Loucy (cell line): ENCODE measurements at regions not wholly inside any gene's neighbourhood (a gene's known extent, or its start where the extent isn't known, plus 50 kb on each side); places are given as distances from the start of the nearest gene placed in this dataset.

Experiments
- H2AFZ ChIP-seq: fragments of 200-600 bp; sonication (generic); 2 replicates; pipeline ENCODE4 v1.6.0; 2016; ENCODE audit warnings: antibody characterized with exemption, mild to moderate bottlenecking, low read length, moderate library complexity
- H3F3A ChIP-seq: fragments of 200-600 bp; 2 replicates; pipeline ENCODE4 v1.6.0; 2016; ENCODE audit warnings: antibody characterized with exemption, low read depth, mild to moderate bottlenecking
- H3K27me3 ChIP-seq: fragments of 200-600 bp; sonication (generic); 2 replicates; pipeline ENCODE4 v1.6.1; 2014; ENCODE audit warnings: low read length, mild to moderate bottlenecking; ENCODE audit not compliant: insufficient read depth, poor library complexity, severe bottlenecking
- H3K36me3 ChIP-seq: fragments of 200-600 bp; sonication (generic); 2 replicates; pipeline ENCODE4 v1.6.1; 2016; ENCODE audit warnings: low read length; ENCODE audit not compliant: insufficient read depth
- H3K4me1 ChIP-seq: fragments of 200-600 bp; sonication (generic); 2 replicates; pipeline ENCODE4 v1.5.1; 2014; ENCODE audit warnings: low read length, mild to moderate bottlenecking; ENCODE audit not compliant: insufficient read depth, poor library complexity, severe bottlenecking
- H3K4me2 ChIP-seq: fragments of 200-600 bp; sonication (generic); 2 replicates; pipeline ENCODE4 v1.6.0; 2014; ENCODE audit warnings: antibody characterized with exemption, low read length, low read depth, mild to moderate bottlenecking; ENCODE audit not compliant: poor library complexity, severe bottlenecking
- H3K4me3 ChIP-seq: fragments of 200-600 bp; sonication (generic); 2 replicates; pipeline ENCODE4 v1.5.1; 2014; ENCODE audit warnings: low read length, mild to moderate bottlenecking, mixed read lengths; ENCODE audit not compliant: poor library complexity, severe bottlenecking
- H3K79me2 ChIP-seq: fragments of 200-600 bp; sonication (generic); 2 replicates; pipeline ENCODE4 v1.6.1; 2014; ENCODE audit warnings: low read length; ENCODE audit not compliant: insufficient read depth
- H3K9ac ChIP-seq: fragments of 200-600 bp; sonication (generic); 2 replicates; pipeline ENCODE4 v1.6.0; 2014; ENCODE audit warnings: mild to moderate bottlenecking, low read depth, low read length, moderate library complexity; ENCODE audit not compliant: poor library complexity, severe bottlenecking
- H3K9me2 ChIP-seq: fragments of 200-600 bp; sonication (generic); replicated peaks from 2 replicates; pipeline ENCODE4 v1.6.1; 2016; ENCODE audit warnings: low read depth, low read length, mixed read lengths
- H3K9me3 ChIP-seq: fragments of 200-600 bp; sonication (generic); 2 replicates; pipeline ENCODE4 v1.6.1; 2014; ENCODE audit warnings: mild to moderate bottlenecking, antibody characterized with exemption, low read length, low read depth; ENCODE audit not compliant: insufficient read depth
- H4K20me1 ChIP-seq: fragments of 200-600 bp; sonication (generic); 2 replicates; pipeline ENCODE4 v1.6.0; 2014; ENCODE audit warnings: antibody characterized with exemption, low read length, mild to moderate bottlenecking; ENCODE audit not compliant: insufficient read depth, poor library complexity, severe bottlenecking
- CTCF ChIP-seq: fragments of 200-600 bp; sonication (generic); conservative IDR thresholded peaks from 2 replicates; pipeline ENCODE4 v1.5.1; 2014; ENCODE audit warnings: mild to moderate bottlenecking, antibody characterized with exemption, low read length
- EZH2phosphoT487 ChIP-seq: fragments of 200-600 bp; IDR thresholded peaks from 2 replicates; pipeline ENCODE4 v1.6.1; 2018; ENCODE audit warnings: antibody characterized with exemption, mild to moderate bottlenecking, moderate library complexity, borderline replicate concordance

DNA sequence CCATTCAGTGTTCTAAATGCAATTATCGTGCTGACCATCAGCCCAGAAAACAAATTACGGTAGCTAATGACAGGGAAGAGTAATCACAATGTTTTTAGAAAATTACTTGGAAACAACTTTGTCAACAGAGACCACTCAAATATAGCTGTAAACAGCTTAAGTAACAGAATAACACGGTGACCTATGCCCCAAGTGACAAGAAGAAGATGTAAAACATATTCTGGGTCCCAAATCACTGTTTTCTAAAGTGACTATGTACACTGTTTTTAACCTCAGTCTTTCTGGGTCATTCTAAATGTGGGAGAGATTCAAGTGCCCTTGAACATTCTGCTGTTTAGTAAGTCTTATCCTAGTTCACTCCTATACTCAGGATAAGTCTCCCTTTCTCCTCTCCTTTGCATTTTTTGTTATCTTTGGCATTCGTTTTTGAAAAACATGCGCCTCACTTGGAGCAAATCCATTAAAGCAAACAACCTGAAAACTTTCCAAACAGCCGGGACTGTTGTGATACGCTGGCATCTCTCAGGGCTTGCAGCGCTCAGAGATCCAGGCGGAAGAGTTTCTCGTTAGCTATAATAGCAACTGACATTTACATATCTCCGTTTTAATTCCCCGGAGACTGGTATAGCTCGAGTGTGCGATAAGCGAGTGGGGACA is 114.5 kb upstream of the SOX4 start:
- Histone ChIP-seq H3K9ac (no peak overlapping the region), H3K27me3 (no peaks in the 10 kb centered on the region), H3K79me2 (no peaks in the 10 kb centered on the region), H3K9me2 (no peaks in the 10 kb centered on the region), H4K20me1 (no peaks in the 10 kb centered on the region), H3K4me3 (no peak overlapping the region), H3F3A (no peaks in the 10 kb centered on the region), H3K4me1 (no peaks in the 10 kb centered on the region), H3K4me2 (no peak overlapping the region), H2AFZ (no peak overlapping the region), H3K36me3 (no peaks in the 10 kb centered on the region), H3K9me3 (no peaks in the 10 kb centered on the region)
- TF ChIP-seq EZH2phosphoT487 (no peak), CTCF (no peak)

- H3K9me3 ChIP-seq = no peaks in the 10 kb centered on the region
- H3K79me2 ChIP-seq = no peaks in the 10 kb centered on the region
- no peaks in the 10 kb centered on the region for H3F3A ChIP-seq
- H3K9ac ChIP-seq = no peak overlapping the region
- H4K20me1 ChIP-seq = no peaks in the 10 kb centered on the region
- H3K36me3 ChIP-seq = no peaks in the 10 kb centered on the region
- TF ChIP-seq CTCF = no peak
- TF ChIP-seq EZH2phosphoT487 = no peak
- no peak overlapping the region for H3K4me2 ChIP-seq
- H3K27me3 ChIP-seq = no peaks in the 10 kb centered on the region
- no peak overlapping the region for H2AFZ ChIP-seq
- no peak overlapping the region for H3K4me3 ChIP-seq
- no peaks in the 10 kb centered on the region for H3K4me1 ChIP-seq
- H3K9me2 ChIP-seq = no peaks in the 10 kb centered on the region
Observed at GRCh38 chr6:21486115-21486514, 107.4 kb upstream of the SOX4 start.

GRCh38 chr6:21489826-21490225 is 103.7 kb upstream of the SOX4 start:
- Histone ChIP-seq H3K27me3 (no peaks in the 10 kb centered on the region), H3K4me1 (no peaks in the 10 kb centered on the region), H3K36me3 (no peaks in the 10 kb centered on the region), H3K9me3 (no peaks in the 10 kb centered on the region), H3F3A (no peaks in the 10 kb centered on the region), H2AFZ (no peak overlapping the region), H3K79me2 (no peaks in the 10 kb centered on the region), H3K4me2 (no peak overlapping the region), H3K9ac (no peak overlapping the region), H3K9me2 (no peaks in the 10 kb centered on the region), H4K20me1 (no peaks in the 10 kb centered on the region), H3K4me3 (no peak overlapping the region)
- no peak for TF ChIP-seq CTCF
- TF ChIP-seq EZH2phosphoT487 = no peak
